DOHH2 (cell line): ENCODE measurements at regions not wholly inside any gene's neighbourhood (a gene's known extent, or its start where the extent isn't known, plus 50 kb on each side); places are given as distances from the start of the nearest gene placed in this dataset.

Experiments
- EZH2phosphoT487 ChIP-seq: fragments of 200-600 bp; sonication (generic); IDR thresholded peaks from 2 replicates; pipeline ENCODE4 v1.6.1; 2017; ENCODE audit warnings: borderline replicate concordance, mild to moderate bottlenecking, antibody characterized with exemption, low read length, moderate library complexity, mixed read lengths
- TF ChIP-seq, protein P1 (sequence below): fragments of 200-600 bp; sonication (generic); IDR thresholded peaks from one replicate; pipeline ENCODE4 v1.5.1; 2014; ENCODE audit warnings: antibody characterized with exemption, mild to moderate bottlenecking, low read depth, low read length; ENCODE audit not compliant: poor library complexity, severe bottlenecking

GRCh38 chr20:55175081-55175480 lies 699.7 kb downstream of the DOK5 start:
- TF ChIP-seq, protein P1, sequence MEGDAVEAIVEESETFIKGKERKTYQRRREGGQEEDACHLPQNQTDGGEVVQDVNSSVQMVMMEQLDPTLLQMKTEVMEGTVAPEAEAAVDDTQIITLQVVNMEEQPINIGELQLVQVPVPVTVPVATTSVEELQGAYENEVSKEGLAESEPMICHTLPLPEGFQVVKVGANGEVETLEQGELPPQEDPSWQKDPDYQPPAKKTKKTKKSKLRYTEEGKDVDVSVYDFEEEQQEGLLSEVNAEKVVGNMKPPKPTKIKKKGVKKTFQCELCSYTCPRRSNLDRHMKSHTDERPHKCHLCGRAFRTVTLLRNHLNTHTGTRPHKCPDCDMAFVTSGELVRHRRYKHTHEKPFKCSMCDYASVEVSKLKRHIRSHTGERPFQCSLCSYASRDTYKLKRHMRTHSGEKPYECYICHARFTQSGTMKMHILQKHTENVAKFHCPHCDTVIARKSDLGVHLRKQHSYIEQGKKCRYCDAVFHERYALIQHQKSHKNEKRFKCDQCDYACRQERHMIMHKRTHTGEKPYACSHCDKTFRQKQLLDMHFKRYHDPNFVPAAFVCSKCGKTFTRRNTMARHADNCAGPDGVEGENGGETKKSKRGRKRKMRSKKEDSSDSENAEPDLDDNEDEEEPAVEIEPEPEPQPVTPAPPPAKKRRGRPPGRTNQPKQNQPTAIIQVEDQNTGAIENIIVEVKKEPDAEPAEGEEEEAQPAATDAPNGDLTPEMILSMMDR: no peak
- no peak for TF ChIP-seq EZH2phosphoT487
